ENCODE measurements at regions not wholly inside any gene's neighbourhood (a gene's known extent, or its start where the extent isn't known, plus 50 kb on each side); places are given as distances from the start of the nearest gene placed in this dataset.

- no peaks in the 10 kb centered on the region for H3K36me3 ChIP-seq (ENCODE audit: control insufficient read depth, insufficient read depth, low read length)
- TF ChIP-seq, protein P1, sequence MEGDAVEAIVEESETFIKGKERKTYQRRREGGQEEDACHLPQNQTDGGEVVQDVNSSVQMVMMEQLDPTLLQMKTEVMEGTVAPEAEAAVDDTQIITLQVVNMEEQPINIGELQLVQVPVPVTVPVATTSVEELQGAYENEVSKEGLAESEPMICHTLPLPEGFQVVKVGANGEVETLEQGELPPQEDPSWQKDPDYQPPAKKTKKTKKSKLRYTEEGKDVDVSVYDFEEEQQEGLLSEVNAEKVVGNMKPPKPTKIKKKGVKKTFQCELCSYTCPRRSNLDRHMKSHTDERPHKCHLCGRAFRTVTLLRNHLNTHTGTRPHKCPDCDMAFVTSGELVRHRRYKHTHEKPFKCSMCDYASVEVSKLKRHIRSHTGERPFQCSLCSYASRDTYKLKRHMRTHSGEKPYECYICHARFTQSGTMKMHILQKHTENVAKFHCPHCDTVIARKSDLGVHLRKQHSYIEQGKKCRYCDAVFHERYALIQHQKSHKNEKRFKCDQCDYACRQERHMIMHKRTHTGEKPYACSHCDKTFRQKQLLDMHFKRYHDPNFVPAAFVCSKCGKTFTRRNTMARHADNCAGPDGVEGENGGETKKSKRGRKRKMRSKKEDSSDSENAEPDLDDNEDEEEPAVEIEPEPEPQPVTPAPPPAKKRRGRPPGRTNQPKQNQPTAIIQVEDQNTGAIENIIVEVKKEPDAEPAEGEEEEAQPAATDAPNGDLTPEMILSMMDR (IDR thresholded peaks at IDR 0.05; ENCODE audit: insufficient read depth, low read length, poor library complexity, severe bottlenecking): no peak
- H3K27me3 ChIP-seq (replicated peaks; ENCODE audit: control insufficient read depth, insufficient read depth, low read length): no peaks in the 10 kb centered on the region
- H3K4me3 ChIP-seq (replicated peaks; ENCODE audit: low read depth, low read length): no peak overlapping the region
- no peak for DNase-seq (ENCODE audit: extremely low read depth, insufficient read length)
Measured at GRCh38 chr12:102682366-102683289, 202.3 kb upstream of the IGF1 start.

DNA sequence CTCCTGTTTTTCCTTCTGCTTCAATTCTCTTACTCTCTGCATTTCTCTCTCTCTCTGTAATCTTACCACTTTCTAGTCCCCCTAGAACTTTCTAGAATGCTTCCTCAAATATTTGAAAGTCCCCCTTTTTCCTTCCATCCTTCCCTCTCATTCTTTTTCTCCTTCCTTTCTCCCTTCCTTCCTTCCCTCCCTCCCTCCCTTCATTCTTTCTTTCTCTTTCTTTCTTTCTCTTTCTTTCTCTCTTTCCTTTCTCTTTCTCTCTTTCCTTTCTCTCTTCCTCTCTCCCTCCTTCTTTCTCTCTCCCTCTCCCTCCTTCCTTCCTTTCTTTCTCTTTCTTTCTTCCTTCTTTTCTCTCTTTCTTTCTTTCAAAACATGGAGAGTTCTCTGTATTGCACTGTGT lies 201.4 kb upstream of the IGF1 start:
- no peaks in the 10 kb centered on the region for H3K27me3 ChIP-seq (replicated peaks; ENCODE audit: control insufficient read depth, insufficient read depth, low read length)
- no peaks in the 10 kb centered on the region for H3K36me3 ChIP-seq (ENCODE audit: control insufficient read depth, insufficient read depth, low read length)
- DNase-seq (ENCODE audit: extremely low read depth, insufficient read length): no peak
- TF ChIP-seq, protein P1 (IDR thresholded peaks at IDR 0.05; ENCODE audit: insufficient read depth, low read length, poor library complexity, severe bottlenecking): no peak
- H3K4me3 ChIP-seq (replicated peaks; ENCODE audit: low read depth, low read length): no peak overlapping the region

GRCh38 chr12:102681309-102681708 lies 200.9 kb upstream of the IGF1 start:
- TF ChIP-seq, protein P1 (IDR thresholded peaks at IDR 0.05; ENCODE audit: insufficient read depth, low read length, poor library complexity, severe bottlenecking): no peak
- Histone ChIP-seq H3K4me3 (replicated peaks; ENCODE audit: low read depth, low read length) (no peak overlapping the region), H3K27me3 (replicated peaks; ENCODE audit: control insufficient read depth, insufficient read depth, low read length) (no peaks in the 10 kb centered on the region), H3K36me3 (ENCODE audit: control insufficient read depth, insufficient read depth, low read length) (no peaks in the 10 kb centered on the region)
- DNase-seq (ENCODE audit: extremely low read depth, insufficient read length): no peak

DNA sequence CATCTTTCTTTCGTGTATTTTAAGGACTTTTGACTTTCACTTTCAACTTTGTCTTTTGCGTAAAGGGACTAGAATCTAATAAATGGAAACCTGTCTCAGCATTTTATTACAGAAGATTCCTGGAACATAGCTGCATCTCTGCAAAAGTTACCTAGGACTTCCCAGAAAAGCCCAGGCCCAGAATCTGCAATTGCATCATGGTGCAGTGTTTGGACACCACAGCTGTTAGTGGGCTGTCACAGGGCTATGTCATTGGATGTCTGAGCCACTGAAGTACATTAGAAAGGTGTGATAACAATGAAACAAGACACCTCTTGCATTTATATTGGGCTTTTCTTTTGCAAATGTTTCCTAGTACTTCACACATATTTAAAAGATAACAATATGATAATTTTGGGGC lies 199.9 kb upstream of the IGF1 start:
- no peak overlapping the region for H3K4me3 ChIP-seq (replicated peaks; ENCODE audit: low read depth, low read length)
- TF ChIP-seq, protein P1 (IDR thresholded peaks at IDR 0.05; ENCODE audit: insufficient read depth, low read length, poor library complexity, severe bottlenecking): no peak
- H3K27me3 ChIP-seq (replicated peaks; ENCODE audit: control insufficient read depth, insufficient read depth, low read length): no peaks in the 10 kb centered on the region
- H3K36me3 ChIP-seq (ENCODE audit: control insufficient read depth, insufficient read depth, low read length): no peaks in the 10 kb centered on the region
- no peak for DNase-seq (ENCODE audit: extremely low read depth, insufficient read length)

DNA sequence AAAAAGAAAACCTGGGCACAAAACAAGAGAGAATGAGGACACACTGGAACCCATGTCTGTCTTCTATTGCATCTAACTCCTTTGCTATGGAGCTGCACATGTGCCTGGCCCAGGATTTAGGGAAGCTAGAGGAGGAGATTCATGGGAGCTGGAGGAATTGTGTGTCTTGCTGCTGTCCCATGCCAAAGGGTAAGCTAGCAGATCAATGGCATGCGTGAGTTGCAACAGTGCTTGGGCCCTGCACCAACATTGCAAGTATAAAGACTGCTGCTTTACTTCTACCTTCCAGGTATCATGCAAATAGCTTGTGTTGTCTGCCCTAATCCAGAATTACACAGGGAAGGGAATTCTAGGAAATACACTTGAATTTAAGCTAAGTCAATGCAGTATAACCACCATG lies 196.4 kb upstream of the IGF1 start:
- DNase-seq (ENCODE audit: extremely low read depth, insufficient read length): no peak

More for the DNA sequence above, 196.4 kb upstream of the IGF1 start:
- H3K36me3 ChIP-seq (ENCODE audit: control insufficient read depth, insufficient read depth, low read length): no peaks in the 10 kb centered on the region
- H3K4me3 ChIP-seq (replicated peaks; ENCODE audit: low read depth, low read length): no peak overlapping the region
- no peaks in the 10 kb centered on the region for H3K27me3 ChIP-seq (replicated peaks; ENCODE audit: control insufficient read depth, insufficient read depth, low read length)
- TF ChIP-seq, protein P1 (IDR thresholded peaks at IDR 0.05; ENCODE audit: insufficient read depth, low read length, poor library complexity, severe bottlenecking): no peak

Measured in GM06990 (cell line).